GM23338 (cell line): ENCODE measurements at regions not wholly inside any gene's neighbourhood (a gene's known extent, or its start where the extent isn't known, plus 50 kb on each side); places are given as distances from the start of the nearest gene placed in this dataset.
"Not testable (repeated sequence)": the region's sequence is repeated elsewhere in the genome, so short reads cannot be mapped to it uniquely, and the experiment has no call there.

ENCODE experiments used
- CREB1 ChIP-seq: fragments of 250-450 bp; sonication (Bioruptor Pico); IDR thresholded peaks from 2 replicates; pipeline ENCODE4 v1.5.0; 2020; ENCODE audit warnings: low read depth, mild to moderate bottlenecking, moderate library complexity
- CTCF ChIP-seq, 2 experiments: fragments of 200-600 bp in 1 of 2; sonication (generic) in 1 of 2; conservative IDR thresholded peaks; 2 replicates each; pipeline versions ENCODE4 v1.5.1 to v1.6.1; 2016 to 2017; ENCODE audit warnings: antibody characterized with exemption in 2 of 2, low read depth in 2 of 2, mild to moderate bottlenecking in 2 of 2, moderate library complexity in 1 of 2
- ETS1 ChIP-seq: IDR thresholded peaks from 2 replicates; pipeline ENCODE4 v1.6.1; 2016; ENCODE audit warnings: antibody characterized with exemption
- EZH2 ChIP-seq: fragments of 200-600 bp; sonication (generic); IDR thresholded peaks from one replicate; pipeline ENCODE4 v1.8.0; 2017; ENCODE audit warnings: antibody characterized with exemption, mild to moderate bottlenecking, low read depth; ENCODE audit not compliant: unreplicated experiment
- EZH2phosphoT487 ChIP-seq: fragments of 200-600 bp; sonication (generic); IDR thresholded peaks from one replicate; pipeline ENCODE4 v1.8.1; 2018; ENCODE audit warnings: antibody characterized with exemption; ENCODE audit not compliant: unreplicated experiment
- JUNB ChIP-seq: IDR thresholded peaks from one replicate; pipeline ENCODE4 v1.6.1; 2016; ENCODE audit warnings: antibody characterized with exemption; ENCODE audit not compliant: unreplicated experiment
- NANOG ChIP-seq: IDR thresholded peaks from 2 replicates; pipeline ENCODE4 v1.6.1; 2016; ENCODE audit warnings: antibody characterized with exemption, borderline replicate concordance
- POLR2AphosphoS5 ChIP-seq: IDR thresholded peaks from 2 replicates; pipeline ENCODE4 v1.6.1; 2016; ENCODE audit warnings: antibody characterized with exemption, low read depth
- REST ChIP-seq: IDR thresholded peaks from one replicate; pipeline ENCODE4 v1.6.1; 2018; ENCODE audit warnings: antibody characterized with exemption; ENCODE audit not compliant: unreplicated experiment
- STAT1 ChIP-seq: IDR thresholded peaks from one replicate; pipeline ENCODE4 v1.6.1; 2016; ENCODE audit warnings: antibody characterized with exemption; ENCODE audit not compliant: unreplicated experiment
- ZNF114 ChIP-seq: fragments of 250-450 bp; sonication (Bioruptor Pico); IDR thresholded peaks from 2 replicates; pipeline ENCODE4 v1.5.0; 2020; ENCODE audit warnings: mild to moderate bottlenecking, moderate library complexity
- ZNF331 ChIP-seq: fragments of 250-450 bp; sonication (Bioruptor Pico); IDR thresholded peaks from 2 replicates; pipeline ENCODE4 v1.5.0; 2020; ENCODE audit warnings: low read depth, mild to moderate bottlenecking, moderate library complexity
- ZNF462 ChIP-seq: fragments of 250-450 bp; sonication (Bioruptor Pico); IDR thresholded peaks from 2 replicates; pipeline ENCODE4 v1.5.0; 2020; ENCODE audit warnings: mild to moderate bottlenecking, moderate library complexity

GRCh38 chr6:802223-802622 is 109.3 kb upstream of the EXOC2 start:
- TF ChIP-seq CTCF (conservative IDR thresholded peaks at IDR 0.05; ENCODE audit: low read depth in 2 of 2); EZH2; EZH2phosphoT487; CREB1 (CRISPR knock-in tag); ZNF462 (CRISPR knock-in tag); STAT1; JUNB; REST; POLR2AphosphoS5; ZNF331 (CRISPR knock-in tag); ETS1; NANOG; ZNF114 (CRISPR knock-in tag): not testable (repeated sequence)
